ENCODE measurements at regions not wholly inside any gene's neighbourhood (a gene's known extent, or its start where the extent isn't known, plus 50 kb on each side); places are given as distances from the start of the nearest gene placed in this dataset.

DNA sequence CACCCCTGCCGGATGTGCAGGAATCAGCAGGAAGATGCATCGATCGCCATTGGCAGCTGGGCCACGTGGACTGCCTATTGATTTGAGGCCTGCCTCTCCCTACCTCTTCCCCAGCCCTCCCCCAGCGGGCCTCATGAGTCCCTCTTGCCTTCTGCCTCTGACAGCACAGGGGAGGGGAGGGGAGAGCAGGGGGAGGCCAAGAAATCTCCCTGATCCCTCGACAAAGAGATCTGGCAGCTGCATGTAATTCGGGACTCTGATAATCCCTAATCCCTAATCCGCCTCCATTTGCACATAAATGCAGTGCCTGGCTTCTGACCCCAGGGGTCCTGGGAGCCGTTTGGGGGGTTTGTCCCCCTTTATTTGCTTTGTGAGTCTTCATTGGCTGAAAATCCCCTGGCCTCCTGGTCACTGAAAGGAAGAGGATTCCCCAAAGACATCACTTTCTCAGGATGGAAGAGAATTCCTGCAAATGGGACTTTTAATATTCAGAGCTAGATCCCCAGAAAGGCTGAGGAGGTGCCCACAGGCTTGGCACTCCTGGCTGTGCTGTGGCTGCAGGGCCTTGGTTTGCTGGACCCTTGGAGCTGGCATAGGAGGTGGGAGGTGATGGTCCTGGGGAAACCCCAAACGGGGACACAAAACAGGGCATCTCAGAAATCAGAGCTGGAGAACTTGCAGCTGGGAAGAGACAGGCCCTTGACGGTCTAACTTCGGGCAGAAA lies 239.4 kb upstream of the POU3F1 start (continued):
- TF ChIP-seq ZNF671 (CRISPR knock-in tag; IDR thresholded peaks at IDR 0.05) (no peak), CREM (CRISPR knock-in tag; IDR thresholded peaks at IDR 0.05) (peak; percentile 79), SMAD4 (CRISPR knock-in tag; IDR thresholded peaks at IDR 0.05) (no peak), ZNF317 (CRISPR knock-in tag; IDR thresholded peaks at IDR 0.05; ENCODE audit: borderline replicate concordance, low read depth) (no peak), FOXP1 (CRISPR knock-in tag; IDR thresholded peaks at IDR 0.05; ENCODE audit: borderline replicate concordance) (peak; percentile 77; the same call in 1 of the 2 replicates), JAZF1 (CRISPR knock-in tag; IDR thresholded peaks at IDR 0.05) (no peak), MYBL2 (CRISPR knock-in tag; IDR thresholded peaks at IDR 0.05) (peak; percentile 84), TEAD4 (CRISPR knock-in tag; IDR thresholded peaks at IDR 0.05) (no peak), ZNF138 (CRISPR knock-in tag; conservative IDR thresholded peaks at IDR 0.05) (0 out of 2 replicates have a peak, but pooled peaks have one; percentile 66), NR3C1 (CRISPR knock-in tag; conservative IDR thresholded peaks at IDR 0.05; ENCODE audit: low read depth) (0 out of 2 replicates have a peak, but pooled peaks have one; percentile 76), IRF2 (CRISPR knock-in tag; IDR thresholded peaks at IDR 0.05; ENCODE audit: borderline replicate concordance, low read depth) (no peak), ATF1 (CRISPR knock-in tag; IDR thresholded peaks at IDR 0.05) (no peak), RELA (CRISPR knock-in tag; IDR thresholded peaks at IDR 0.05; ENCODE audit: borderline replicate concordance) (no peak)
- TF ChIP-seq, protein P1, sequence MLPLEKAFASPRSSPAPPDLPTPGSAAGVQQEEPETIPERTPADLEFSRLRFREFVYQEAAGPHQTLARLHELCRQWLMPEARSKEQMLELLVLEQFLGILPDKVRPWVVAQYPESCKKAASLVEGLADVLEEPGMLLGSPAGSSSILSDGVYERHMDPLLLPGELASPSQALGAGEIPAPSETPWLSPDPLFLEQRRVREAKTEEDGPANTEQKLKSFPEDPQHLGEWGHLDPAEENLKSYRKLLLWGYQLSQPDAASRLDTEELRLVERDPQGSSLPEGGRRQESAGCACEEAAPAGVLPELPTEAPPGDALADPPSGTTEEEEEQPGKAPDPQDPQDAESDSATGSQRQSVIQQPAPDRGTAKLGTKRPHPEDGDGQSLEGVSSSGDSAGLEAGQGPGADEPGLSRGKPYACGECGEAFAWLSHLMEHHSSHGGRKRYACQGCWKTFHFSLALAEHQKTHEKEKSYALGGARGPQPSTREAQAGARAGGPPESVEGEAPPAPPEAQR (CRISPR knock-in tag; IDR thresholded peaks at IDR 0.05), result no peak
- TF ChIP-seq, protein P2, sequence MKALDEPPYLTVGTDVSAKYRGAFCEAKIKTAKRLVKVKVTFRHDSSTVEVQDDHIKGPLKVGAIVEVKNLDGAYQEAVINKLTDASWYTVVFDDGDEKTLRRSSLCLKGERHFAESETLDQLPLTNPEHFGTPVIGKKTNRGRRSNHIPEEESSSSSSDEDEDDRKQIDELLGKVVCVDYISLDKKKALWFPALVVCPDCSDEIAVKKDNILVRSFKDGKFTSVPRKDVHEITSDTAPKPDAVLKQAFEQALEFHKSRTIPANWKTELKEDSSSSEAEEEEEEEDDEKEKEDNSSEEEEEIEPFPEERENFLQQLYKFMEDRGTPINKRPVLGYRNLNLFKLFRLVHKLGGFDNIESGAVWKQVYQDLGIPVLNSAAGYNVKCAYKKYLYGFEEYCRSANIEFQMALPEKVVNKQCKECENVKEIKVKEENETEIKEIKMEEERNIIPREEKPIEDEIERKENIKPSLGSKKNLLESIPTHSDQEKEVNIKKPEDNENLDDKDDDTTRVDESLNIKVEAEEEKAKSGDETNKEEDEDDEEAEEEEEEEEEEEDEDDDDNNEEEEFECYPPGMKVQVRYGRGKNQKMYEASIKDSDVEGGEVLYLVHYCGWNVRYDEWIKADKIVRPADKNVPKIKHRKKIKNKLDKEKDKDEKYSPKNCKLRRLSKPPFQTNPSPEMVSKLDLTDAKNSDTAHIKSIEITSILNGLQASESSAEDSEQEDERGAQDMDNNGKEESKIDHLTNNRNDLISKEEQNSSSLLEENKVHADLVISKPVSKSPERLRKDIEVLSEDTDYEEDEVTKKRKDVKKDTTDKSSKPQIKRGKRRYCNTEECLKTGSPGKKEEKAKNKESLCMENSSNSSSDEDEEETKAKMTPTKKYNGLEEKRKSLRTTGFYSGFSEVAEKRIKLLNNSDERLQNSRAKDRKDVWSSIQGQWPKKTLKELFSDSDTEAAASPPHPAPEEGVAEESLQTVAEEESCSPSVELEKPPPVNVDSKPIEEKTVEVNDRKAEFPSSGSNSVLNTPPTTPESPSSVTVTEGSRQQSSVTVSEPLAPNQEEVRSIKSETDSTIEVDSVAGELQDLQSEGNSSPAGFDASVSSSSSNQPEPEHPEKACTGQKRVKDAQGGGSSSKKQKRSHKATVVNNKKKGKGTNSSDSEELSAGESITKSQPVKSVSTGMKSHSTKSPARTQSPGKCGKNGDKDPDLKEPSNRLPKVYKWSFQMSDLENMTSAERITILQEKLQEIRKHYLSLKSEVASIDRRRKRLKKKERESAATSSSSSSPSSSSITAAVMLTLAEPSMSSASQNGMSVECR (CRISPR knock-in tag; IDR thresholded peaks at IDR 0.05; ENCODE audit: borderline replicate concordance), result no peak
- TF ChIP-seq, protein P3, sequence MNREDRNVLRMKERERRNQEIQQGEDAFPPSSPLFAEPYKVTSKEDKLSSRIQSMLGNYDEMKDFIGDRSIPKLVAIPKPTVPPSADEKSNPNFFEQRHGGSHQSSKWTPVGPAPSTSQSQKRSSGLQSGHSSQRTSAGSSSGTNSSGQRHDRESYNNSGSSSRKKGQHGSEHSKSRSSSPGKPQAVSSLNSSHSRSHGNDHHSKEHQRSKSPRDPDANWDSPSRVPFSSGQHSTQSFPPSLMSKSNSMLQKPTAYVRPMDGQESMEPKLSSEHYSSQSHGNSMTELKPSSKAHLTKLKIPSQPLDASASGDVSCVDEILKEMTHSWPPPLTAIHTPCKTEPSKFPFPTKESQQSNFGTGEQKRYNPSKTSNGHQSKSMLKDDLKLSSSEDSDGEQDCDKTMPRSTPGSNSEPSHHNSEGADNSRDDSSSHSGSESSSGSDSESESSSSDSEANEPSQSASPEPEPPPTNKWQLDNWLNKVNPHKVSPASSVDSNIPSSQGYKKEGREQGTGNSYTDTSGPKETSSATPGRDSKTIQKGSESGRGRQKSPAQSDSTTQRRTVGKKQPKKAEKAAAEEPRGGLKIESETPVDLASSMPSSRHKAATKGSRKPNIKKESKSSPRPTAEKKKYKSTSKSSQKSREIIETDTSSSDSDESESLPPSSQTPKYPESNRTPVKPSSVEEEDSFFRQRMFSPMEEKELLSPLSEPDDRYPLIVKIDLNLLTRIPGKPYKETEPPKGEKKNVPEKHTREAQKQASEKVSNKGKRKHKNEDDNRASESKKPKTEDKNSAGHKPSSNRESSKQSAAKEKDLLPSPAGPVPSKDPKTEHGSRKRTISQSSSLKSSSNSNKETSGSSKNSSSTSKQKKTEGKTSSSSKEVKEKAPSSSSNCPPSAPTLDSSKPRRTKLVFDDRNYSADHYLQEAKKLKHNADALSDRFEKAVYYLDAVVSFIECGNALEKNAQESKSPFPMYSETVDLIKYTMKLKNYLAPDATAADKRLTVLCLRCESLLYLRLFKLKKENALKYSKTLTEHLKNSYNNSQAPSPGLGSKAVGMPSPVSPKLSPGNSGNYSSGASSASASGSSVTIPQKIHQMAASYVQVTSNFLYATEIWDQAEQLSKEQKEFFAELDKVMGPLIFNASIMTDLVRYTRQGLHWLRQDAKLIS (CRISPR knock-in tag; IDR thresholded peaks at IDR 0.05; ENCODE audit: borderline replicate concordance), result 0 out of 2 replicates have a peak, but pooled peaks have one; percentile 53
- TF ChIP-seq, protein P4, sequence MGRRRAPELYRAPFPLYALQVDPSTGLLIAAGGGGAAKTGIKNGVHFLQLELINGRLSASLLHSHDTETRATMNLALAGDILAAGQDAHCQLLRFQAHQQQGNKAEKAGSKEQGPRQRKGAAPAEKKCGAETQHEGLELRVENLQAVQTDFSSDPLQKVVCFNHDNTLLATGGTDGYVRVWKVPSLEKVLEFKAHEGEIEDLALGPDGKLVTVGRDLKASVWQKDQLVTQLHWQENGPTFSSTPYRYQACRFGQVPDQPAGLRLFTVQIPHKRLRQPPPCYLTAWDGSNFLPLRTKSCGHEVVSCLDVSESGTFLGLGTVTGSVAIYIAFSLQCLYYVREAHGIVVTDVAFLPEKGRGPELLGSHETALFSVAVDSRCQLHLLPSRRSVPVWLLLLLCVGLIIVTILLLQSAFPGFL (CRISPR knock-in tag; IDR thresholded peaks at IDR 0.05; ENCODE audit: borderline replicate concordance), result no peak
- TF ChIP-seq, protein P5, sequence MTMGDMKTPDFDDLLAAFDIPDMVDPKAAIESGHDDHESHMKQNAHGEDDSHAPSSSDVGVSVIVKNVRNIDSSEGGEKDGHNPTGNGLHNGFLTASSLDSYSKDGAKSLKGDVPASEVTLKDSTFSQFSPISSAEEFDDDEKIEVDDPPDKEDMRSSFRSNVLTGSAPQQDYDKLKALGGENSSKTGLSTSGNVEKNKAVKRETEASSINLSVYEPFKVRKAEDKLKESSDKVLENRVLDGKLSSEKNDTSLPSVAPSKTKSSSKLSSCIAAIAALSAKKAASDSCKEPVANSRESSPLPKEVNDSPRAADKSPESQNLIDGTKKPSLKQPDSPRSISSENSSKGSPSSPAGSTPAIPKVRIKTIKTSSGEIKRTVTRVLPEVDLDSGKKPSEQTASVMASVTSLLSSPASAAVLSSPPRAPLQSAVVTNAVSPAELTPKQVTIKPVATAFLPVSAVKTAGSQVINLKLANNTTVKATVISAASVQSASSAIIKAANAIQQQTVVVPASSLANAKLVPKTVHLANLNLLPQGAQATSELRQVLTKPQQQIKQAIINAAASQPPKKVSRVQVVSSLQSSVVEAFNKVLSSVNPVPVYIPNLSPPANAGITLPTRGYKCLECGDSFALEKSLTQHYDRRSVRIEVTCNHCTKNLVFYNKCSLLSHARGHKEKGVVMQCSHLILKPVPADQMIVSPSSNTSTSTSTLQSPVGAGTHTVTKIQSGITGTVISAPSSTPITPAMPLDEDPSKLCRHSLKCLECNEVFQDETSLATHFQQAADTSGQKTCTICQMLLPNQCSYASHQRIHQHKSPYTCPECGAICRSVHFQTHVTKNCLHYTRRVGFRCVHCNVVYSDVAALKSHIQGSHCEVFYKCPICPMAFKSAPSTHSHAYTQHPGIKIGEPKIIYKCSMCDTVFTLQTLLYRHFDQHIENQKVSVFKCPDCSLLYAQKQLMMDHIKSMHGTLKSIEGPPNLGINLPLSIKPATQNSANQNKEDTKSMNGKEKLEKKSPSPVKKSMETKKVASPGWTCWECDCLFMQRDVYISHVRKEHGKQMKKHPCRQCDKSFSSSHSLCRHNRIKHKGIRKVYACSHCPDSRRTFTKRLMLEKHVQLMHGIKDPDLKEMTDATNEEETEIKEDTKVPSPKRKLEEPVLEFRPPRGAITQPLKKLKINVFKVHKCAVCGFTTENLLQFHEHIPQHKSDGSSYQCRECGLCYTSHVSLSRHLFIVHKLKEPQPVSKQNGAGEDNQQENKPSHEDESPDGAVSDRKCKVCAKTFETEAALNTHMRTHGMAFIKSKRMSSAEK (CRISPR knock-in tag; IDR thresholded peaks at IDR 0.05; ENCODE audit: borderline replicate concordance), result no peak
- TF ChIP-seq, protein P6, sequence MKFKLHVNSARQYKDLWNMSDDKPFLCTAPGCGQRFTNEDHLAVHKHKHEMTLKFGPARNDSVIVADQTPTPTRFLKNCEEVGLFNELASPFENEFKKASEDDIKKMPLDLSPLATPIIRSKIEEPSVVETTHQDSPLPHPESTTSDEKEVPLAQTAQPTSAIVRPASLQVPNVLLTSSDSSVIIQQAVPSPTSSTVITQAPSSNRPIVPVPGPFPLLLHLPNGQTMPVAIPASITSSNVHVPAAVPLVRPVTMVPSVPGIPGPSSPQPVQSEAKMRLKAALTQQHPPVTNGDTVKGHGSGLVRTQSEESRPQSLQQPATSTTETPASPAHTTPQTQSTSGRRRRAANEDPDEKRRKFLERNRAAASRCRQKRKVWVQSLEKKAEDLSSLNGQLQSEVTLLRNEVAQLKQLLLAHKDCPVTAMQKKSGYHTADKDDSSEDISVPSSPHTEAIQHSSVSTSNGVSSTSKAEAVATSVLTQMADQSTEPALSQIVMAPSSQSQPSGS (CRISPR knock-in tag; IDR thresholded peaks at IDR 0.05; ENCODE audit: borderline replicate concordance, low read depth), result no peak
- TF ChIP-seq, protein P7, sequence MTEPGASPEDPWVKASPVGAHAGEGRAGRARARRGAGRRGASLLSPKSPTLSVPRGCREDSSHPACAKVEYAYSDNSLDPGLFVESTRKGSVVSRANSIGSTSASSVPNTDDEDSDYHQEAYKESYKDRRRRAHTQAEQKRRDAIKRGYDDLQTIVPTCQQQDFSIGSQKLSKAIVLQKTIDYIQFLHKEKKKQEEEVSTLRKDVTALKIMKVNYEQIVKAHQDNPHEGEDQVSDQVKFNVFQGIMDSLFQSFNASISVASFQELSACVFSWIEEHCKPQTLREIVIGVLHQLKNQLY (CRISPR knock-in tag; IDR thresholded peaks at IDR 0.05), result no peak

Data from WTC11 (cell line).